GM21723 (cell line): ENCODE measurements at regions not wholly inside any gene's neighbourhood (a gene's known extent, or its start where the extent isn't known, plus 50 kb on each side); places are given as distances from the start of the nearest gene placed in this dataset.
A peak's percentile ranks its signal among the peaks of the same experiment; 100 is the strongest.
"Not testable (repeated sequence)": the region's sequence is repeated elsewhere in the genome, so short reads cannot be mapped to it uniquely, and the experiment has no call there.

ENCODE experiments used
- ATAC-seq: cut with Tn5 transposase; IDR thresholded peaks from one replicate; pipeline ENCODE4 v1.9.1; 2021; ENCODE audit warnings: mild to moderate bottlenecking, moderate library complexity; ENCODE audit not compliant: unreplicated experiment

DNA sequence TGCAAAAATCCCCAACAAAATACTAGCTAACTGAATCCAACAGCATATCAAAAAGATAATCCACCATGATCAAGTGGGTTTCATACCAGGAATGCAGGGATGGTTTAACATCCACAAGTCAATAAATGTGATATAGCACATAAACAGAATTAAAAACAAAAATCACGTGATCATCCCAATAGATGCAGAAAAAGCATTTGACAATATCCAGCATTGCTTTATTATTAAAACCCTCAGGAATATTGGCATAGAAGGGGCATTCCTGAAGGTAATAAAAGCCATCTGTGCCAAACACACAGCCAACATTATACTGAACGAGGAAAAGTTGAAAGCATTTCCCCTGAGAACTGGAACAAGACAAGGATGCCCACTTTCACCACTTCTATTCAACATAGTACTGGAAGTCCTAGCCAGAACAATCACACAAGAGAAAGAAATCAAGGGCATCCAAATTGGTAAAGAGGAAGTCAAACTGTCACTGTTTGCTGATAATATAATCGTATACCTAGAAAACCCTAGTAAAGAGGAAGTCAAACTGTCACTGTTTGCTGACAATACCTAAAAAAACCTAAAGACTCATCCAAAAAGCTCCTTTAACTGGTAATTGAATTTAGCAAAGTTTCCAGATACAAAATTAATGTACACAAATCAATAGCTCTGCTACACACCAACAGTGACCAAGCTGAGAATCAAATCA is 109.8 kb downstream of the RNASET2 start:
- ATAC-seq: not testable (repeated sequence)

DNA sequence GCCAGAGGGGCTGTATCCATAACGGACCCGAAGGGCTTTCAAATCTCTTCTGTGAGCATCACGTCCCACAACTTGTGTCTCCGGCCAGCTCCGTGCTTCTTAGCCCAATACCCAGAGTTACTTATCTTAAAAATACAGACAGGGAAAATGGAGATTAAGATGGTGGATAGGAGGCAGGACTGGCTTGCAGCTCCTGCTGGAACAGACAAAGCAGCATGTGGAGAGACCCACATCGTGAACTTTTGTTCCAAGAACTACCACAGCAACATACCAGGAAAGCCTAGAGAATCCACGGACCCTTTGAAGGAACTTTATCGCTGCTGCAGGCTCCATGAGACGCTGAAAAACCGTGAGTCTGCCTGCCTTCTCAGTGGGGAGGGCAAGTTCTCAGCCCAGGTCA is 113.7 kb downstream of the RNASET2 start:
- ATAC-seq: no peak

DNA sequence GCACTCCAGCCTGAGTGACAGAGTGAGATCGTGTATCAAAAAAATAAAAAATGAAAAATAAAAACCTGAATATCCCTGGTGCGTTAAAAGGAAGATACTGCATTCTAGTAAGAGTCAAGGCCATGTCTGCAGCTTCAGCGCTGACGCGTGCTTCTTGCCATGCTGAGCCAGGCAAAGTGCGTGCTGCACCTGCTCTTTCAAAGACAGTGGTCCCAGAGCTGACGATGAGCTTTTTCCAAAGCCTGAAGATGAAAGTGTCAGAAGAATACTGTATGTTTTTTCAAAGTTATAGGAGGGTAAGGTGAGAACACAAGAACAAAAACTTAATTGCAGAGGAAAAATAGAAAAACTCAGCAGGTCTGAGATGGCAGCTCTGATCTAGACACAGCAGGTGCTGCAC is 115.1 kb downstream of the RNASET2 start:
- ATAC-seq: no peak

DNA sequence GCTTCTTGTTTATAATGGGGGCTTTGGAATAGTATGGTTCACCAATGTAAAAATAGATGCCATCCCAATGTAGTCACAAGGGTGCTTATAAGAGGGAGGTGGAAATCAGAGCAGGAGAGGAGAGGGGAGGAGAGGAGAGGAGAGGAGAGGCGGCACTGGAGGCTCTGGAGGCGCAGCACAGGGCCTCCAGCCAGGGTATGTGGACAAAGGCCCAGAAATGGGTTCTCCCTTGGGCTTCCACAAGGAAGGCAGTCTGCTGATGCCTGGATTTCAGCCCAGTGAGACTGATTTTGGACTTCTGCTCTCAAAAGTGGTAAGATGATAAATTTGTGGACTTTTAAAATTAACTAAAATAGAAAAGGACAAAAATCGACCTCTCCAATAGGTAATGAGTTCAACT is 116.8 kb downstream of the RNASET2 start:
- no peak for ATAC-seq

DNA sequence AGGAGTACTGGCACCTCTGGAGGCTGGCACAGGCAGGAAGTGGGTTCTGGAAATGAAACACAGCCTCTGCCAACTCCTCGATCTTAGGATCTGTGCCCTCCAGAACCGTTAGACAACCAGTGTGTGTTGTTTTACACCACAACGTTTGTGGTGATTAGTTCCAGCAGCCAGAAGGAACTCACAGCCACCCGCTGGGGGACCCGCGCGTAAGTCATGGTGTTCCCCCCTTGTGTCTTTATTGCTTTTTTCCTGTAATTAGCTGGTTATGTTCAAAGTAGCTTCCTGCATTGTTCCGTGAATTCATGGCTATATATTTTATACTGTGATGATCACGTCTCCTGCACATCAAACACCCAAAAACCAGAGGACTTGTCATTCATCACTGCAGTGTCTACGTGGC is 117.4 kb downstream of the RNASET2 start:
- ATAC-seq: no peak

DNA sequence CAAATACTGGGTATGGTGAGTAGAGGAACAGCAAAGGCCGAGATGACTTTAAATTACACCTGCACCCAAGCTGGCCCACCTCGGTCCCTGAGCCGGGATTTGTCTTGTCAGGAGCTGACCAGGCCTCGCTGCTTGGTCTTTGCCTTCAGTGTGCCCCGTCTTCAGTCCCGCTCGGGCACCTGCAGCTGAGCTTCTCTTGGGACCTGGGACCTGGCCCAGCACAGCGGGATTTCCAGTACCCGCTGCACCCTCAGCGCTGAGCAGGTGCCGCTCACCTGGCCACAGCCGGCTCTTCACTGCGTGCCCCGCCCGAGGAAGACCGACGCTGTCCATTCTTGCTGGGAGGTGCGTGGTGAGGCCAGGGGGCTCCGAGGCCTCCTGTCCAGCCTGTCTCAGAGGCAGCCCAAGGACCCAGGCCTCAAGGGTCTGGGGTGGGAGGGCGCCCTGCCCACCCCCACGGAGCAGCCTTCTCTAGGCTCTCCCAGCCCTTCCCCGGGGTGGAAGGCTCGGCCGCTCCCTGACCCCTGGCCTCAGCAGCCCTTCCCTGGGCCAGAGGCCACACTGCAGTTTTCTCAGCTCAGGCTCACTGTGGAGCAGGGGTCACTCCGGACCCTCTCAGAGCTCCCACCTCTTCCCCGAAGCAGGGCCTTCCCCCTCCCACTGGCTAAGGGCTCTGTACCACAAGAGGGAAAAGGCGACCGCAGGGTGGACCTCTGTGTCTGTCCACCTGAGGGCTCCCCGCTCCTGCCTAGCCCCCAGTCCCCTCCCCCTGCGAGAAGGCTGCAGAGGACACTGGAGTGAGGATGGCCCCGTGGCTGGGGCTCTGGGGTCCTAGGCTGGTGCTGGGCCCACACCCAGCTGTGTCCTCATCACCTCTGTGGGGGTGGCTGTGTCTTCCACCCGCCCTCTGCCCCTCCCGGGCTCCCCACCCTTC is 119.3 kb downstream of the RNASET2 start:
- no peak for ATAC-seq

DNA sequence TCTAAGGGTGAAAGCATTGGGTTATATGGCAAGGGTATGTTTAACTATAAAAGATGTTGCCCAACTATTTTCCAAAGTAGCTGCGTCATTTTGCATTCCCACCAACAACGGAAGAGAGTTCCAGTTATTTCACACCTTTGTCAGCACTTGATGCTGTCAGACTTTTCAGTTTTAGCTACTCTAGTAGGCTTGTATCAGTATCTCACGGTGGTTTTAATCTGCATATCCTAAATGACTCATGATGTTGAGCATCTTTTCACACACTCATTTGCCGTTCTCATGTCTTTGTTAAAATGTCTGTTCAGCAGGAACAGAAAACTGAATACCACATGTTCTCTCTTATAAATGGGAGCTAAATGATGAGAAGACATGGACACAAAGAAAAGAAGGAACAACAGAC is 122.3 kb downstream of the RNASET2 start:
- ATAC-seq: no peak

DNA sequence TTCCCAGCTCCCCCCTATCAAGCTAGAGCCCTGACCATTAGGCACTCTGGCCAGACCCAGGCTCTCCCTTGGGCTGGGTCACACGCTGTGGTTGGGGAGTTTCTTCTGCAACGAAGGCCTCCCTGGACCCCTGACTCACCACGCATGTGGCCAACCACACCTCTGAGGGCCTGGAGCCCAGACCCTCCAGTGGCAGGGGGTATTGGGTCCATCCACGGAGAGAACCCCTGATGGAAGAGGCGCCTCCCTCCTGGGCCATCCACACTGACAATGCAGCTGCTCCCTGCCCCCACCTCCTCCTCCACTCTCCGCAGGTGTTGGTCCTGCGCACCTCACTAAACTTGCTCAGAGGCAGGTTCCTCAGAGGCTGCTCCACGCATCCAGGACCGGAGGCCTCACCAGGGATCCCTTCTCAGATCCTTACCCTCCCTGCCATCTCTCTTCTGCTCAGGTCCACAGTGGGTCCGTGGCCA is 125.4 kb downstream of the RNASET2 start:
- peak; percentile 20 for ATAC-seq

DNA sequence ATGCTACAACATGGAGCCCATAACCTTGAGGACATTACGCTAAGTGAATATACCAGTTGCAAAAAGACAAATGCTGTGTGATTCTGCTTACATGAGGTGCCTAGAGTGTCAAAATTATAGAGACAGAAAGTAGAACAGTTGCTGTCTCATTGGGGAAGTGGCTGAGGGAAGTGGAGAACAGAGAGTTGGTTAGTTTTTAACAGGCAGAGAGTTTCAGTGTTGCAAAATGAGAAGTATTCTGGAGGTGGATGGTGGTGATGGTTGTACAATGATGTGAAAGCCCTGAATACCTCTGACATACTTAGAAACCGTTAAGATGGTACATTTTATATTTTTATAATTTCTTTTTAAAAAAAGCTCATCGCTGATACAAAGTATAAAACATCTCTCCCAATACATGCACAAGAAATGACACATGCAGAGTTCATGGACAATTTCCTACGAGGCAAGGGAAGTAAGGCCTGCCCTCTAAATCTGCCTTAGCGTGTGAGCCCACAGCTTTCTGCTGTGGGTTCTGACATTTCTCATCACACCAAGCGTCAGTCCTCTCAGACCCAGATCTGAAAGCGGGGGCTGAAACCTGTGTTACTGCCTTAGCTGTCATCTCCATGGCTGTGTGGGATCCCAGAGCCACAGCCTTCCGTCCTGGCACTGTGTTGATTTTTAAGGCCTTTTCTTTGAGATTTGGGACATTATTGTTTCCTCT is 126.0 kb downstream of the RNASET2 start:
- peak; percentile 95 for ATAC-seq

DNA sequence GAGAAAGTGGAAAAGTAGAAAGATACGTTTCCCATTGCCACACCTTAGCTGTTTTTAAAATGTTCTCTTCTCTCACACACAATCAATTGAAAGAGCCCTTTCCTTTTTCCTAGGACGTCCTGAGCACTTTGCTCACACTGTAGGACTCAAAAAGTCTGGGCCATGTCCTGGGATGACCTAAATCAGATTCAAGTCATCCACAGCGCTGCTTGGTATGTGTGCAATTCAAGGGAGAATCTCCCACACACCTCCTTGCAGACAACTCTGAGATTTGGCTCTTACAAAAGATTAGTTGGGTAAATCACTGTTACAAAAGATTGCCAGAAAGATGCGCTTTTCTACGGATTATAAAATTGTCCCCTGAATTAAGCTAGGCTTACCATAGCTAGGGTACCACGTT is 130.1 kb downstream of the RNASET2 start:
- ATAC-seq: no peak

DNA sequence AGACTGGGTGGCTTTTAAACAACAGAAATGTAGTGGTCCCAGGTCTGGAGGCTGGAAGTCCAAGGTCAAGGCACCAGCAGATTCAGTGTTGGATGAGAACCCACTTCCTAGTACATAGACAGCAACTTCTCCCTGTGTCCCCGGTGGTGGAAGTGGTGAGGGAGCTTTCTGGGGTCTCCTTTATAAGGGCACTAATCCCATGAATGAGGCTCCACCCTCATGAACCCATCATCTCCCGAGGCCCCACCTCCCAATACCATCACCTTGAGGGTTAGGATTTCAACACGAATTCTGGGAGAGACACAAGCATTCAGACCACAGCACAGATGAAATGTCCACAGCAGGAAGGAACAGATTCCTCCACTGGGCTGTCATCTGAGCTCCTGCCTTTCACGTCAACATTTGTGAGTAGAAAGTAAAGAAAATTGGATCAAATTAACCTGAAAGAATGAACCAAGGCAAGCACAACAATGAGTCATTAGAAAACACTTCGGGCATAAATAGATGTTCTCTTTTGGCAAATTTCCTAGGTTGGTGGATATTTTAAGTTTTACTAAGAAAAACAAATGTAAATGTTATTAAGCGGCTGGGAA is 130.7 kb downstream of the RNASET2 start:
- no peak for ATAC-seq

DNA sequence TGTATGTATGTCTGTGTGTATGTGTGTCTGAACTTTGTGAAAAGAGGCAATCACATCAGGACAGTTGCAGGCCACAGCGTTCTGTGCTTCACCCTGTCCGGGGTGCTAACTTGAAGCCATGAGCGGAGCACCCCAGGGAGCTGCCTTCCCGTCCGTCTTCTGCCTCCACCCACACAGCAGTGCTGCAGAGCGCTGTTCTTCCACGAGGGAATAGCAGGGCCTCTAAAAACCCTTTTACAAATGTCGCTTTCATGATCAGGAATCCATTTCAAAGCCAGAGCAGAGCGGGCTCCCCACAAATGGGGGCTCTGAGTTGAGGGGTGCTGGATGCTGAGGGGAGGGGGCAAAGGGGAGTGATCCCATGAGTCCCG is 131.5 kb downstream of the RNASET2 start:
- ATAC-seq: no peak

DNA sequence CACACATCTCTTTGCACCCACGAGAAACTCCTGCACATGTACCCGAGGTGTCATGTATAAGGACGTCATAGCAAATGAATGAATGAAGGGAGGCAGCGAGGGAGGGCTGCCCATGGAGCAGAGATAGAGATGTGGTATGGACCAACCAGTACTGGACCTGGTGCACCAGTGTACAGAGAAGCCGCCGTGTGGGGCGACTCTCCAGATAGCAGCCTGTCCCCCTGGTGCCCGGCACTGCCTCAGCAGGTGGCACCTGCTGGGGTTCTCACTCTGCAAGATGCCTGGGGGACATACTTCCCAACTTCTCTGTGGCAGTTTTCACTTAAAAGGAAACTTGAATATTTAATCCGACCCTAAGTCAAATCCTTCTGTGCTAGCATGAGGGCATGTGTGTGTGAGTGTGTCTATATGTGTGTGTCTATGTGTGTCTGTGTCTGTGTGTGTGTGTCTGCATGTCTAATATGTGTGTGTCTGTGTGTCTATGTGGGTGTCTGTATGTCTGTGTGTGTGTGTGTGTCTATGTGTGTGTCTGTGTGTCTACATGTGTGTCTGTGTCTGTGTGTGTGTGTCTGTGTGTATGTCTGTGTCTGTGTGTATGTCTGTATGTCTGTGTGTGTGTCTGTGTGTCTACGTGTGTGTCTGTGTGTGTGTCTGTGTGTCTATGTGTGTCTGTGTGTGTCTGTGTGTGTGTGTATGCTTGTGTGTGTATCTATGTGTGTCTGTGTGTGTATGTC is 132.0 kb downstream of the RNASET2 start:
- ATAC-seq: no peak

DNA sequence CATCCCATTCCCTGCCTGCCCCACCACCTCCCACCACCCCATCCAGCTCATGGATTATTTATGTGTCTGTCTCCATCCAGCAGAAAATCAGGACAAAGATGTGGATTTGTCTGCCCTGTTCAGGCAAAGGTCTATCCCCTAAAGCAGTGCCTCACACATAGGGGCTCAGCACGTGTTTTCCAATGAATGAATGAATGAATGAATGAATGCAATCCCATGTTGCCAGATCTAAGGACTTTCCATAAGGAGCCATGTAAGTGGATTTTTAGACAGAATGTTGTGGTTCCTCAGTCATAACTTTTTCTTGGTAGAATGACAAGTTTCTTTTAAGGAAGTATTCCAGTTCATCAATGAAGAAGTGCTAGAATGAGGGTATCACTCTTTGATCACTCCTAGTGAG is 133.7 kb downstream of the RNASET2 start:
- no peak for ATAC-seq

DNA sequence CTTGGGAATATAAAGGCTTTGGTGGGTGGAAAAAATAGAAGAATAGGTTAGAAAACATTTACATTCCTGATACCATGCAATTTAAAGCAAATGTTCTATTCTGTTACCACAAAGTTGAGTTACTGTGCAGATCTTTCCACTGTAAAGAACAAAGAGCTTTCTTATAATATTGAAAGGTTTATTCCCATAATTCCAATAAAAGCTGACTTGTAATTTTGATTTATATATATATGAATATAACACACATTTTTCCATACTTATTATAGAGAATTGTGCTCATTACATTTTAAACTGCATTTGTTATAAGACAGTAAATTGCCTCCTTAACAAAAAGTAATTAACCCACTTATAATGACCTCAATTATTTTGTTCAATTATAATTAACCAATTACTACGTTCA is 135.9 kb downstream of the RNASET2 start:
- no peak for ATAC-seq

DNA sequence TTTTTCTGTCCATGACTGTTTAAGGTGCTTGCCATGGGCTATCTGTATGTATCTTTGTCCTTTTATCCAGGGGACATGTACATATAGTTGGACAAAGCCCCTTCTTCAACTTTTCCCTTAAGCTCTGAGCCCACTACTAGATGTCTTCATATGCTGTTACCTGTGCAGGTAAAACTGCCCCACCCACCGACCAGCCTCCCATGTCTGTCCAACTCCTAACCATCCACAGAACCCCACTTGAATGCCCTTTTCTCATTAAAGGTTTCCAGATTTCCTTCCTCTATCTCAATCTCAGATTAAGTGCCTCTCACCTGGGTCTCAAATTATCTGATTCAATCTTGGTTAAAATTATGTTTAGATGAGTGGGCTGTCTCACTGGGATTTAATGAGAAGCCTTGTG is 136.3 kb downstream of the RNASET2 start:
- ATAC-seq: no peak

DNA sequence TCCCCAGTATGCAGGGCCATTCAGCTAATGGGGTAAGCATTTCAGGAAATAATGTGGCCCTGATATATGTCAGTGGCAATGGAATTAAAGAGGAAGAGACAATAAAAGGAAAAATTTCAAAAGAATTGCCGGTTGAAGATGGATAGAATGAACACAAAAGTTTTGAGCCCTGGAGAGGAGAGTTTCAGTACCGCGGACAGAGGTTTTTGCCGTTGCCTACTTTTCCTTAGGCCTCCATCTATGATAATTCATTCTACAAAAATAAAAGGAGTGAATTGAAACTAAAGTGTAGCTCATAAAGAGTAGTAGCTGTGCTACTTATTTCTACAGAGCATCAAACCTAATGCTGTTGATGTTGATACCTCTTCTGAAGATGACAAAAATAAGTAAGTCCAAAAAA is 140.7 kb downstream of the RNASET2 start:
- no peak for ATAC-seq

DNA sequence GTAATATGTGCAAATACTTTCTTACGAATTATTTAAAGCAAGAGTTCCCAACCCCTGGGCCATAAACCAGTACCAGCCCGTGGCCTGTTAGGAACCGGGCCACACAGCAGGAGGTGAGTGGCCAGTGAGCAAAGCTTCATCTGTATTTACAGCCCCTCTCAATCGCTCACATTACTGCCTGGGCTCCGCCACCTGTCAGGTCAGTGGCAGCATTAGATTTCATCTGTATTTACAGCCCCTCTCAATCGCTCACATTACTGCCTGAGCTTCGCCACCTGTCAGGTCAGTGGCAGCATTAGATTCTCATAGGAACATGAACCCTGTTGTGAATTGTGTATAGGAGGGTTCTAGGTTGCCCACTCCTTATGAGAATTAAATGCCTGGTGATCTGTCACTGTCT is 142.0 kb downstream of the RNASET2 start:
- no peak for ATAC-seq

DNA sequence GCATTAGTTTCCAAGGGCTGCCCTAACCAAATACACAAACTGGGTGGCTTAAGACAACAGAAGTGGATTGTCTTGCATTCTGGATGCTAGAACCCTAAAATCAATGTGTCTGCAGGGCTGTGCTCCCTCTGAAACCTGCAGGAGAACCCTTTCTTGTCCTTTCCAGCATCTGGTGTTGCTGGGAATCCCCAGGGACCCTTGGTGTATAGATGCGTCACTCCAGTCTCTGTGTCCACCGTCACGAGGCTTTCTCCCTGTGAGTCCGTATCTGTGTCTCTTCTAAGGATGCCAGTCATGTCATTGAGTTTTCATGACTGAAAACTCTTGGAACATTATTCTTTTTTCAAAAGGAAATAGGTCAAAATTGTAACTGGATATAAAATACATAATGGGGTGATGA is 142.9 kb downstream of the RNASET2 start:
- ATAC-seq: no peak

DNA sequence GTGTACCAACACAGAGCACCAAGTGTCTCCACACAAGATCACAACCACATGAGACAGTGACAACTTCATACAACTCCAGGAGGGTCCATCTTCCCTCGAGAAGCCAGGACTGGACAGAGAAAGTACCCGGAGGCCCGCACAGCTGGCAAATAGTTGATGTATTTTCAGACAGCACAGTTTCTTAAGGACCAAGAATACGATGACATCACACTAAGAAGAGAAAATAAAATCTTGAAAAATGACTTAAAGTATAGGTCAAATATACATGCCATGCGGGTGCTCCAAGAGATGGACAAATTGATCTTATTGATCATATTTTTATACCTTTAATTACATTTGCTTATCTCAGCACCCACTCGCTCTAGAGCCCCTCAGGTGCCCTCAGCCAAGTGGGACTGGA is 145.5 kb downstream of the RNASET2 start:
- ATAC-seq: no peak

DNA sequence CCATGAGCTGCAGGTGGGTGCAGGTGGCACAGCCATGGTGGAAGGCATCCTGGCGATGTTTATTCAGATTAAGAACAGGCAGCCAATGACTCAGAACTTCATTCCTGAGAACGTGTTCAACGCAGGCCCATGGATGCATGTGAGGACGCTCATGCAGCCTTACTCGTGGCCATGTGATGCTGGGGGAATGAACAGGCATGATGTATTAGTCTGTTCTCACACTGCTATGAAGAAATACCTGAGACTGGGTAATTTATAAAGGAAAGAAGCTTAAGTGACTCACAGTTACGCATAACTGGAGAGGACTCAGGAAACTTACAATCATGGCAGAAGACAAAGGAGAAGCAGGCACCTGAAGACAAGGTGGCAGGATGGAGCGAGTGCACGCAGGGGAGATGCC is 146.6 kb downstream of the RNASET2 start:
- no peak for ATAC-seq
